ENCODE measurements at regions not wholly inside any gene's neighbourhood (a gene's known extent, or its start where the extent isn't known, plus 50 kb on each side); places are given as distances from the start of the nearest gene placed in this dataset.

GRCh38 chr16:25311950-25312349 is 54.3 kb upstream of the ZKSCAN2 start:
- no peaks in the 10 kb centered on the region for H3K4me1 ChIP-seq

DNA sequence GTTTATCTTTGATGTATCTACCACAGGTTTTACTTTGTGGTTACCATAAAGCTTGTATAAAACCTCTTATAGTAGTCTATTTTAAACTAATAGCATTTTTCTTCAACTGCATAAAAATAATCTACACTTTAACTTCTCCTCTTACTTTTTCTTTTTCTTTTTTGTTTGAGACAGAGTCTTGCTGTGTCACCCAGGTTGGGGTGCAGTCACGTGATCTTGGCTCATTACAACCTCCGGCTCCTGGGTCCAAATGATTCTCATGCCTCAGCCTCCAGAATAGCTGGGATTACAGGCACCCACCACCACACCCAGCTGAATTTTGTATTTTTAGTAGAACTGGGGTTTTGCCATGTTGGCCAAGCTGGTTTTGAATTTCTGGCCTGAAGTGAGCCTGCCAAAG is 53.4 kb upstream of the ZKSCAN2 start:
- Histone ChIP-seq H3K9me3 (peaks cover 9% of the 10 kb centered on the region), H3K4me1 (no peaks in the 10 kb centered on the region), H3K4me3 (no peak overlapping the region), H3K27ac (no peak overlapping the region), H3K27me3 (no peaks in the 10 kb centered on the region), H3K36me3 (no peaks in the 10 kb centered on the region)
- ATAC-seq (no peak), DNase-seq (no peak)
- TF ChIP-seq CTCF (IDR thresholded peaks at IDR 0.05): no peak
- intact Hi-C loops (cut with DNase I): no loop called here

More at GRCh38 chr16:25311950-25312349, 54.3 kb upstream of the ZKSCAN2 start:
- intact Hi-C loops (cut with DNase I): no loop called here
- H3K4me3 ChIP-seq: no peak overlapping the region
- peaks cover 9% of the 10 kb centered on the region for H3K9me3 ChIP-seq
- no peak for ATAC-seq
- no peaks in the 10 kb centered on the region for H3K27me3 ChIP-seq
- TF ChIP-seq CTCF (IDR thresholded peaks at IDR 0.05): no peak
- no peak for DNase-seq
- H3K27ac ChIP-seq: no peak overlapping the region
- H3K36me3 ChIP-seq: no peaks in the 10 kb centered on the region
